Caco-2 (cell line): ENCODE measurements at regions not wholly inside any gene's neighbourhood (a gene's known extent, or its start where the extent isn't known, plus 50 kb on each side); places are given as distances from the start of the nearest gene placed in this dataset.

Experiments
- BruUV-seq: library from RNA; stranded (reverse); fragments of 400-500 nt; replicated peaks from 2 replicates; lab custom pipeline; 2021; lab: Mats Ljungman, UMichigan
- CTCF ChIA-PET: fragments of 300-600 bp; sonication (Branson Sonifier 250); formaldehyde crosslinking; loops from one replicate; lab custom pipeline; 2022; ENCODE audit warnings: antibody characterized with exemption; lab: Charles Lee
- POLR2A ChIA-PET: fragments of 300-600 bp; sonication (Branson Sonifier 250); formaldehyde crosslinking; loops from one replicate; lab custom pipeline; 2022; ENCODE audit warnings: antibody characterized with exemption; lab: Charles Lee
- DNase-seq, 2 experiments: peaks; one replicate each; pipeline versions ENCODE4 v3.0.0 to v3.0.0-alpha.2; 2020 to 2022
- H3K27me3 ChIP-seq: replicated peaks from 2 replicates; pipeline ENCODE4 v1.6.0; 2011; ENCODE audit warnings: low read length; ENCODE audit not compliant: control insufficient read depth, insufficient read depth
- H3K36me3 ChIP-seq: 2 replicates; pipeline ENCODE4 v1.5.1; 2011; ENCODE audit warnings: low read length; ENCODE audit not compliant: control insufficient read depth, insufficient read depth
- H3K4me1 ChIP-seq: fragments of 250-450 bp; sonication (Bioruptor Pico); 2 replicates; pipeline ENCODE4 v1.5.1; 2020; ENCODE audit warnings: mild to moderate bottlenecking
- H3K4me3 ChIP-seq: 2 replicates; pipeline ENCODE4 v1.5.1; 2011; ENCODE audit warnings: low read depth, mild to moderate bottlenecking, control low read depth, low read length
- H3K9me3 ChIP-seq: fragments of 250-450 bp; sonication (Bioruptor Pico); 2 replicates; pipeline ENCODE4 v1.5.1; 2020; ENCODE audit warnings: mild to moderate bottlenecking, moderate library complexity
- H3K27ac Mint-ChIP-seq: one replicate; pipeline ENCODE4 v1.8.0; 2022; ENCODE audit warnings: mixed read lengths; ENCODE audit not compliant: unreplicated experiment
- H3K27me3 Mint-ChIP-seq: one replicate; pipeline ENCODE4 v1.8.0; 2022; ENCODE audit warnings: mixed read lengths; ENCODE audit not compliant: insufficient read depth, unreplicated experiment
- H3K36me3 Mint-ChIP-seq: one replicate; pipeline ENCODE4 v1.8.0; 2022; ENCODE audit warnings: mild to moderate bottlenecking, mixed read lengths; ENCODE audit not compliant: insufficient read depth, unreplicated experiment
- H3K4me1 Mint-ChIP-seq: one replicate; pipeline ENCODE4 v1.8.0; 2022; ENCODE audit warnings: low read depth, mixed read lengths; ENCODE audit not compliant: unreplicated experiment
- H3K4me3 Mint-ChIP-seq: one replicate; pipeline ENCODE4 v1.8.0; 2022; ENCODE audit warnings: mild to moderate bottlenecking, moderate library complexity, mixed read lengths; ENCODE audit not compliant: unreplicated experiment
- H3K9me3 Mint-ChIP-seq: one replicate; pipeline ENCODE4 v1.8.0; 2022; ENCODE audit warnings: mixed read lengths; ENCODE audit not compliant: unreplicated experiment
- intact Hi-C: fragments of 100-400 bp; cut with micrococcal nuclease; formaldehyde crosslinking; loops from one replicate; pipeline ENCODE4 v1.10.0; 2022; ENCODE audit not compliant: unreplicated experiment
- TF ChIP-seq, protein P1 (sequence below), 2 experiments: fragments of 200-600 bp in 1 of 2; IDR thresholded peaks; 1 replicate in 1 of 2; 2 replicates in 1 of 2; pipeline versions ENCODE4 v1.5.1 to v1.8.0; 2011 to 2022; ENCODE audit warnings: antibody characterized with exemption in 1 of 2, control low read depth in 1 of 2, inconsistent platforms in 1 of 2, low read depth in 1 of 2, low read length in 1 of 2, mild to moderate bottlenecking in 1 of 2, moderate library complexity in 1 of 2; ENCODE audit not compliant: insufficient read depth in 1 of 2, severe bottlenecking in 1 of 2, unreplicated experiment in 1 of 2

- H3K4me3 ChIP-seq: no peak overlapping the region
- no peaks in the 10 kb centered on the region for H3K4me1 ChIP-seq
- TF ChIP-seq, protein P1, sequence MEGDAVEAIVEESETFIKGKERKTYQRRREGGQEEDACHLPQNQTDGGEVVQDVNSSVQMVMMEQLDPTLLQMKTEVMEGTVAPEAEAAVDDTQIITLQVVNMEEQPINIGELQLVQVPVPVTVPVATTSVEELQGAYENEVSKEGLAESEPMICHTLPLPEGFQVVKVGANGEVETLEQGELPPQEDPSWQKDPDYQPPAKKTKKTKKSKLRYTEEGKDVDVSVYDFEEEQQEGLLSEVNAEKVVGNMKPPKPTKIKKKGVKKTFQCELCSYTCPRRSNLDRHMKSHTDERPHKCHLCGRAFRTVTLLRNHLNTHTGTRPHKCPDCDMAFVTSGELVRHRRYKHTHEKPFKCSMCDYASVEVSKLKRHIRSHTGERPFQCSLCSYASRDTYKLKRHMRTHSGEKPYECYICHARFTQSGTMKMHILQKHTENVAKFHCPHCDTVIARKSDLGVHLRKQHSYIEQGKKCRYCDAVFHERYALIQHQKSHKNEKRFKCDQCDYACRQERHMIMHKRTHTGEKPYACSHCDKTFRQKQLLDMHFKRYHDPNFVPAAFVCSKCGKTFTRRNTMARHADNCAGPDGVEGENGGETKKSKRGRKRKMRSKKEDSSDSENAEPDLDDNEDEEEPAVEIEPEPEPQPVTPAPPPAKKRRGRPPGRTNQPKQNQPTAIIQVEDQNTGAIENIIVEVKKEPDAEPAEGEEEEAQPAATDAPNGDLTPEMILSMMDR (IDR thresholded peaks at IDR 0.05; ENCODE audit: insufficient read depth in 1 of 2, low read depth in 1 of 2, low read length in 1 of 2, severe bottlenecking in 1 of 2, unreplicated experiment in 1 of 2): no peak
- Mint-ChIP-seq H3K27me3 (no peaks in the 10 kb centered on the region), H3K9me3 (peaks cover 20% of the 10 kb centered on the region), H3K27ac (no peak overlapping the region), H3K4me3 (no peak overlapping the region), H3K4me1 (no peaks in the 10 kb centered on the region), H3K36me3 (no peaks in the 10 kb centered on the region)
- intact Hi-C loops: no loop called here
- H3K9me3 ChIP-seq: no peaks in the 10 kb centered on the region
- POLR2A ChIA-PET: no interaction called here
- CTCF ChIA-PET: no interaction called here
- H3K36me3 ChIP-seq: no peaks in the 10 kb centered on the region
- no peak for DNase-seq
- no TSS peak for BruUV-seq
- no peaks in the 10 kb centered on the region for H3K27me3 ChIP-seq
Observed at GRCh38 chr2:153623020-153623419, 144.5 kb upstream of the RPRM start.

GRCh38 chr2:153626676-153627075, 148.1 kb upstream of the RPRM start:
- Histone ChIP-seq H3K9me3 (no peaks in the 10 kb centered on the region), H3K27me3 (no peaks in the 10 kb centered on the region), H3K36me3 (no peaks in the 10 kb centered on the region), H3K4me3 (no peak overlapping the region), H3K4me1 (no peaks in the 10 kb centered on the region)
- BruUV-seq: no TSS peak
- no peaks in the 10 kb centered on the region for H3K27me3 Mint-ChIP-seq
- H3K4me3 Mint-ChIP-seq: no peak overlapping the region
- ChIA-PET CTCF (no interaction called here), POLR2A (no interaction called here)
- TF ChIP-seq, protein P1 (IDR thresholded peaks at IDR 0.05; ENCODE audit: insufficient read depth in 1 of 2, low read depth in 1 of 2, low read length in 1 of 2, severe bottlenecking in 1 of 2, unreplicated experiment in 1 of 2): no peak
- peaks cover 4% of the 10 kb centered on the region for H3K36me3 Mint-ChIP-seq
- no peaks in the 10 kb centered on the region for H3K9me3 Mint-ChIP-seq
- intact Hi-C loops: no loop called here
- H3K27ac Mint-ChIP-seq: no peak overlapping the region
- DNase-seq: no peak
- no peaks in the 10 kb centered on the region for H3K4me1 Mint-ChIP-seq

GRCh38 chr2:153635494-153635893, 156.9 kb upstream of the RPRM start:
- CTCF ChIA-PET: no interaction called here

More at GRCh38 chr2:153635494-153635893, 156.9 kb upstream of the RPRM start:
- Histone ChIP-seq H3K4me1 (no peaks in the 10 kb centered on the region), H3K36me3 (no peaks in the 10 kb centered on the region), H3K9me3 (no peaks in the 10 kb centered on the region), H3K4me3 (no peak overlapping the region), H3K27me3 (no peaks in the 10 kb centered on the region)
- peaks cover 2% of the 10 kb centered on the region for H3K27me3 Mint-ChIP-seq
- DNase-seq: no peak
- no peaks in the 10 kb centered on the region for H3K9me3 Mint-ChIP-seq
- H3K36me3 Mint-ChIP-seq: peaks cover 4% of the 10 kb centered on the region
- TF ChIP-seq, protein P1 (IDR thresholded peaks at IDR 0.05; ENCODE audit: insufficient read depth in 1 of 2, low read depth in 1 of 2, low read length in 1 of 2, severe bottlenecking in 1 of 2, unreplicated experiment in 1 of 2): no peak
- H3K4me1 Mint-ChIP-seq: no peaks in the 10 kb centered on the region
- H3K27ac Mint-ChIP-seq: no peak overlapping the region
- H3K4me3 Mint-ChIP-seq: no peak overlapping the region
- POLR2A ChIA-PET: no interaction called here
- intact Hi-C loops: no loop called here
- no TSS peak for BruUV-seq
